T-cell (primary cell): ENCODE measurements at regions not wholly inside any gene's neighbourhood (a gene's known extent, or its start where the extent isn't known, plus 50 kb on each side); places are given as distances from the start of the nearest gene placed in this dataset.
"Not testable (repeated sequence)": the region's sequence is repeated elsewhere in the genome, so short reads cannot be mapped to it uniquely, and the experiment has no call there.

ENCODE experiments used
- ATAC-seq, 4 experiments: fragments of 200-7000 bp in 3 of 4; fragments of 150-1000 bp in 1 of 4; cut with Tn5 transposase; replicated peaks in 1 of 4; 1 replicate in 3 of 4; 2 replicates in 1 of 4; pipeline ENCODE4 v1.10.0; 2021; ENCODE audit warnings: moderate library complexity in 3 of 4, mild to moderate bottlenecking in 2 of 4, moderate number of reproducible peaks in 1 of 4
- CTCF ChIA-PET, 2 donors: fragments of 300-600 bp; sonication (Branson Sonifier 250); formaldehyde crosslinking; loops; one replicate each; lab custom pipeline; 2022; ENCODE audit warnings: antibody characterized with exemption in 2 of 2; lab: Charles Lee
- POLR2A ChIA-PET, 2 donors: fragments of 300-600 bp; sonication (Branson Sonifier 250); formaldehyde crosslinking; loops; one replicate each; lab custom pipeline; 2022; ENCODE audit warnings: antibody characterized with exemption in 2 of 2; lab: Charles Lee
- DNase-seq, 35 experiments: peaks; one replicate each; pipeline versions ENCODE4 v3.0.0 to v3.0.0-alpha.2; 2013 to 2023
- H3K27ac ChIP-seq: one replicate; pipeline ENCODE4 v1.5.1; 2013; ENCODE audit warnings: low read length
- H3K27me3 ChIP-seq, 2 experiments: replicated peaks in 1 of 2; 1 replicate in 1 of 2; 2 replicates in 1 of 2; pipeline versions ENCODE4 v1.6.1 to v1.7.0; 2013; ENCODE audit warnings: low read length in 1 of 2, mixed read lengths in 1 of 2; ENCODE audit not compliant: control insufficient read depth in 2 of 2, insufficient read depth in 2 of 2; ENCODE audit errors: extremely low read depth in 1 of 2
- H3K36me3 ChIP-seq, 2 donors: 1 replicate in 1 of 2; 2 replicates in 1 of 2; pipeline versions ENCODE4 v1.6.1 to v1.7.0; 2013; ENCODE audit warnings: low read length in 1 of 2; ENCODE audit not compliant: control insufficient read depth in 2 of 2, insufficient read depth in 1 of 2; ENCODE audit errors: extremely low read depth in 1 of 2
- H3K4me1 ChIP-seq, 2 experiments: 1 replicate in 1 of 2; 2 replicates in 1 of 2; pipeline versions ENCODE4 v1.6.1 to v1.7.0; 2013; ENCODE audit warnings: low read length in 2 of 2, mixed read lengths in 1 of 2; ENCODE audit not compliant: insufficient read depth in 2 of 2, control insufficient read depth in 1 of 2; ENCODE audit errors: extremely low read depth in 1 of 2
- H3K4me3 ChIP-seq, 2 donors: 1 replicate in 1 of 2; 2 replicates in 1 of 2; pipeline versions ENCODE4 v1.5.1 to v1.7.0; 2013; ENCODE audit warnings: mild to moderate bottlenecking in 2 of 2, low read length in 1 of 2, moderate library complexity in 1 of 2; ENCODE audit not compliant: control insufficient read depth in 1 of 2; ENCODE audit errors: extremely low read depth in 1 of 2
- H3K9me3 ChIP-seq: 2 replicates; pipeline ENCODE4 v1.7.0; 2013
- H3K27ac Mint-ChIP-seq, 2 donors: one replicate each; pipeline ENCODE4 v1.8.0; 2020 to 2021; ENCODE audit warnings: mild to moderate bottlenecking in 2 of 2, mixed read lengths in 2 of 2
- H3K27me3 Mint-ChIP-seq, 2 donors: one replicate each; pipeline ENCODE4 v1.8.0; 2021 to 2022; ENCODE audit warnings: mixed read lengths in 2 of 2
- H3K36me3 Mint-ChIP-seq: one replicate; pipeline ENCODE4 v1.8.0; 2021; ENCODE audit warnings: mixed read lengths
- H3K4me1 Mint-ChIP-seq, 3 donors: one replicate each; pipeline ENCODE4 v1.8.0; 2020 to 2022; ENCODE audit warnings: mixed read lengths in 3 of 3, mild to moderate bottlenecking in 1 of 3
- H3K4me3 Mint-ChIP-seq, 3 donors: one replicate each; pipeline ENCODE4 v1.8.0; 2020 to 2022; ENCODE audit warnings: mild to moderate bottlenecking in 3 of 3, mixed read lengths in 3 of 3, moderate library complexity in 3 of 3
- H3K9me3 Mint-ChIP-seq, 3 donors: one replicate each; pipeline ENCODE4 v1.8.0; 2020 to 2022; ENCODE audit warnings: mixed read lengths in 3 of 3
- WGBS: methylation state at CpG from one replicate; pipeline ENCODE4 v1.1.5; 2013; ENCODE audit warnings: missing lambda C conversion rate; ENCODE audit not compliant: insufficient coverage; 5-methylcytosine and 5-hydroxymethylcytosine counted together

- DNase-seq, H3K4me1 ChIP-seq, H3K4me3 Mint-ChIP-seq, H3K4me3 ChIP-seq, H3K27me3 ChIP-seq, ATAC-seq, H3K4me1 Mint-ChIP-seq, H3K9me3 ChIP-seq, H3K36me3 ChIP-seq, POLR2A ChIA-PET, H3K27ac Mint-ChIP-seq, H3K27ac ChIP-seq, CTCF ChIA-PET, H3K36me3 Mint-ChIP-seq, H3K27me3 Mint-ChIP-seq: not testable (repeated sequence)
- 43% methylated on average over 2 of the region's 3 CpGs for WGBS
- peaks cover 7 to 25% (median 25%) of the 10 kb centered on the region in 3 donors for H3K9me3 Mint-ChIP-seq
Observed at GRCh38 chr3:168929997-168930396, 733.5 kb downstream of the MECOM start.

- no peaks in the 10 kb centered on the region for H3K4me1 ChIP-seq
- Mint-ChIP-seq H3K27me3 (no peaks in the 10 kb centered on the region), H3K27ac (no peak overlapping the region), H3K4me3 (no peak overlapping the region), H3K36me3 (no peaks in the 10 kb centered on the region), H3K9me3 (peaks cover 2 to 4% (median 3%) of the 10 kb centered on the region in 3 donors), H3K4me1 (no peaks in the 10 kb centered on the region)
- no peaks in the 10 kb centered on the region for H3K36me3 ChIP-seq
- H3K9me3 ChIP-seq: no peaks in the 10 kb centered on the region
- no peak overlapping the region for H3K4me3 ChIP-seq
- ChIA-PET CTCF (no interaction called here), POLR2A (no interaction called here)
- no CpG with 5 or more reads among the region's 1 CpG for WGBS
- no peaks in the 10 kb centered on the region for H3K27me3 ChIP-seq
- ATAC-seq: no peak
- DNase-seq: no peak
- no peak overlapping the region for H3K27ac ChIP-seq
Observed at GRCh38 chr3:168926426-168926825, 737.1 kb downstream of the MECOM start.

GRCh38 chr3:168925568-168925967 is 737.9 kb downstream of the MECOM start:
- no peaks in the 10 kb centered on the region for H3K4me1 Mint-ChIP-seq
- H3K36me3 Mint-ChIP-seq: no peaks in the 10 kb centered on the region
- no peaks in the 10 kb centered on the region for H3K27me3 Mint-ChIP-seq
- peaks cover 0 to 2% (median 0%) of the 10 kb centered on the region in 3 donors for H3K9me3 Mint-ChIP-seq
- no peak overlapping the region for H3K27ac ChIP-seq
- ATAC-seq (no peak), DNase-seq (no peak)
- WGBS: no CpG with 5 or more reads among the region's 1 CpG
- H3K4me3 ChIP-seq: no peak overlapping the region
- ChIA-PET CTCF (no interaction called here), POLR2A (interaction anchor here in 1 of 2 donors (0.5 kb wide), 1 partner anchor 347 kb away, joined by 3 read pairs; no protein-coding TSS in a partner anchor)
- H3K4me1 ChIP-seq: no peaks in the 10 kb centered on the region
- H3K36me3 ChIP-seq: no peaks in the 10 kb centered on the region
- H3K27me3 ChIP-seq: no peaks in the 10 kb centered on the region
- no peak overlapping the region for H3K4me3 Mint-ChIP-seq
- H3K9me3 ChIP-seq: no peaks in the 10 kb centered on the region
- H3K27ac Mint-ChIP-seq: no peak overlapping the region

GRCh38 chr3:168914662-168915061 is 748.9 kb downstream of the MECOM start:
- H3K4me1 Mint-ChIP-seq: no peaks in the 10 kb centered on the region
- WGBS: no CpG with 5 or more reads among the region's 1 CpG
- no peak overlapping the region for H3K27ac ChIP-seq
- H3K27ac Mint-ChIP-seq: no peak overlapping the region
- no peaks in the 10 kb centered on the region for H3K36me3 Mint-ChIP-seq
- ATAC-seq (no peak), DNase-seq (no peak)
- CTCF ChIA-PET: no interaction called here
- no peaks in the 10 kb centered on the region for H3K36me3 ChIP-seq
- H3K27me3 Mint-ChIP-seq: no peaks in the 10 kb centered on the region
- no peaks in the 10 kb centered on the region for H3K4me1 ChIP-seq
- no peak overlapping the region for H3K4me3 Mint-ChIP-seq
- no peak overlapping the region for H3K4me3 ChIP-seq
- H3K9me3 ChIP-seq: no peaks in the 10 kb centered on the region
- POLR2A ChIA-PET: no interaction called here
- H3K9me3 Mint-ChIP-seq: no peaks in the 10 kb centered on the region
- no peaks in the 10 kb centered on the region for H3K27me3 ChIP-seq

- ATAC-seq (no peak), DNase-seq (no peak)
- Histone ChIP-seq H3K27me3 (no peaks in the 10 kb centered on the region), H3K27ac (no peak overlapping the region), H3K4me3 (no peak overlapping the region), H3K36me3 (no peaks in the 10 kb centered on the region), H3K4me1 (no peaks in the 10 kb centered on the region), H3K9me3 (no peaks in the 10 kb centered on the region)
- peaks cover 0 to 3% (median 0%) of the 10 kb centered on the region in 3 donors for H3K9me3 Mint-ChIP-seq
- no CpG with 5 or more reads among the region's 1 CpG for WGBS
- CTCF ChIA-PET: no interaction called here
- no peak overlapping the region for H3K27ac Mint-ChIP-seq
- POLR2A ChIA-PET: no interaction called here
- no peaks in the 10 kb centered on the region for H3K4me1 Mint-ChIP-seq
- H3K27me3 Mint-ChIP-seq: no peaks in the 10 kb centered on the region
- no peaks in the 10 kb centered on the region for H3K36me3 Mint-ChIP-seq
- H3K4me3 Mint-ChIP-seq: no peak overlapping the region
Observed at GRCh38 chr3:168909260-168909659, 754.3 kb downstream of the MECOM start.

- CTCF ChIA-PET: no interaction called here
Observed at GRCh38 chr3:168895419-168895818, 768.1 kb downstream of the MECOM start.

GRCh38 chr3:168894214-168894613 is 769.3 kb downstream of the MECOM start:
- CTCF ChIA-PET: no interaction called here
- no peaks in the 10 kb centered on the region for H3K27me3 Mint-ChIP-seq
- POLR2A ChIA-PET: no interaction called here

More at GRCh38 chr3:168895419-168895818, 768.1 kb downstream of the MECOM start:
- Mint-ChIP-seq H3K4me3 (no peak overlapping the region), H3K4me1 (no peaks in the 10 kb centered on the region), H3K27me3 (no peaks in the 10 kb centered on the region), H3K36me3 (no peaks in the 10 kb centered on the region), H3K27ac (no peak overlapping the region), H3K9me3 (peaks cover 10 to 19% (median 14%) of the 10 kb centered on the region in 3 donors)
- no CpG with 5 or more reads among the region's 1 CpG for WGBS
- POLR2A ChIA-PET: no interaction called here
- no peaks in the 10 kb centered on the region for H3K36me3 ChIP-seq
- no peak overlapping the region for H3K4me3 ChIP-seq
- DNase-seq (no peak), ATAC-seq (no peak)
- no peaks in the 10 kb centered on the region for H3K9me3 ChIP-seq
- H3K4me1 ChIP-seq: no peaks in the 10 kb centered on the region
- H3K27me3 ChIP-seq: no peaks in the 10 kb centered on the region
- H3K27ac ChIP-seq: no peak overlapping the region

More at GRCh38 chr3:168894214-168894613, 769.3 kb downstream of the MECOM start:
- Mint-ChIP-seq H3K9me3 (peaks cover 10 to 19% (median 13%) of the 10 kb centered on the region in 3 donors), H3K36me3 (no peaks in the 10 kb centered on the region), H3K4me3 (no peak overlapping the region), H3K4me1 (no peaks in the 10 kb centered on the region), H3K27ac (no peak overlapping the region)
- DNase-seq: no peak
- H3K4me1 ChIP-seq: no peaks in the 10 kb centered on the region
- no CpG with 5 or more reads among the region's 2 CpGs for WGBS
- no peaks in the 10 kb centered on the region for H3K36me3 ChIP-seq
- H3K27ac ChIP-seq: no peak overlapping the region
- ATAC-seq: peak in 1 of 4 experiments; percentile 13
- no peak overlapping the region for H3K4me3 ChIP-seq
- no peaks in the 10 kb centered on the region for H3K9me3 ChIP-seq
- no peaks in the 10 kb centered on the region for H3K27me3 ChIP-seq
